Nephron (organoid): ENCODE measurements at regions not wholly inside any gene's neighbourhood (a gene's known extent, or its start where the extent isn't known, plus 50 kb on each side); places are given as distances from the start of the nearest gene placed in this dataset.

ENCODE experiments used
- H3K27ac Mint-ChIP-seq, 3 experiments: 2 replicates each; pipeline ENCODE4 v1.8.0; 2020; ENCODE audit warnings: mixed read lengths in 3 of 3, mild to moderate bottlenecking in 2 of 3, moderate library complexity in 1 of 3
- H3K27me3 Mint-ChIP-seq: 2 replicates; pipeline ENCODE4 v1.8.0; 2021; ENCODE audit warnings: low read depth, mild to moderate bottlenecking, moderate library complexity, mixed read lengths
- H3K36me3 Mint-ChIP-seq: 2 replicates; pipeline ENCODE4 v1.8.0; 2020; ENCODE audit warnings: low read depth, mixed read lengths
- H3K4me1 Mint-ChIP-seq: 2 replicates; pipeline ENCODE4 v1.8.0; 2020; ENCODE audit warnings: mixed read lengths
- H3K4me3 Mint-ChIP-seq, 3 experiments: 2 replicates each; pipeline ENCODE4 v1.8.0; 2020; ENCODE audit warnings: mild to moderate bottlenecking in 3 of 3, mixed read lengths in 3 of 3, moderate library complexity in 2 of 3
- H3K9me3 Mint-ChIP-seq: 2 replicates; pipeline ENCODE4 v1.8.0; 2020; ENCODE audit warnings: mixed read lengths
- CTCF ChIP-seq, 3 experiments: fragments of 200-600 bp; sonication (generic); IDR thresholded peaks; one replicate each; pipeline ENCODE4 v1.5.0; 2021; ENCODE audit warnings: antibody characterized with exemption in 3 of 3; ENCODE audit not compliant: unreplicated experiment in 3 of 3

GRCh38 chr20:54324652-54325285, 116.9 kb downstream of the PFDN4 start:
- Mint-ChIP-seq H3K9me3 (no peaks in the 10 kb centered on the region), H3K4me1 (peaks cover 12% of the 10 kb centered on the region), H3K36me3 (no peaks in the 10 kb centered on the region), H3K4me3 (no peak overlapping the region), H3K27me3 (peaks cover 7% of the 10 kb centered on the region), H3K27ac (no peak overlapping the region)
- TF ChIP-seq CTCF (IDR thresholded peaks at IDR 0.05; ENCODE audit: unreplicated experiment in 3 of 3): no peak

GRCh38 chr20:54335299-54335698, 127.4 kb downstream of the PFDN4 start:
- peaks cover 2% of the 10 kb centered on the region for H3K4me1 Mint-ChIP-seq

GRCh38 chr20:54337144-54337543, 129.3 kb downstream of the PFDN4 start:
- H3K36me3 Mint-ChIP-seq: no peaks in the 10 kb centered on the region
- H3K27me3 Mint-ChIP-seq: no peaks in the 10 kb centered on the region
- H3K4me3 Mint-ChIP-seq: no peak overlapping the region
- H3K9me3 Mint-ChIP-seq: peaks cover 4% of the 10 kb centered on the region
- TF ChIP-seq CTCF (IDR thresholded peaks at IDR 0.05; ENCODE audit: unreplicated experiment in 3 of 3): no peak
- no peak overlapping the region for H3K27ac Mint-ChIP-seq
- peaks cover 7% of the 10 kb centered on the region for H3K4me1 Mint-ChIP-seq

More at GRCh38 chr20:54335299-54335698, 127.4 kb downstream of the PFDN4 start:
- TF ChIP-seq CTCF (IDR thresholded peaks at IDR 0.05; ENCODE audit: unreplicated experiment in 3 of 3): no peak
- no peaks in the 10 kb centered on the region for H3K27me3 Mint-ChIP-seq
- no peaks in the 10 kb centered on the region for H3K36me3 Mint-ChIP-seq
- H3K4me3 Mint-ChIP-seq: no peak overlapping the region
- H3K9me3 Mint-ChIP-seq: peaks cover 4% of the 10 kb centered on the region
- no peak overlapping the region for H3K27ac Mint-ChIP-seq

GRCh38 chr20:54339093-54339492, 131.2 kb downstream of the PFDN4 start:
- peaks cover 4% of the 10 kb centered on the region for H3K9me3 Mint-ChIP-seq
- no peaks in the 10 kb centered on the region for H3K36me3 Mint-ChIP-seq
- no peaks in the 10 kb centered on the region for H3K27me3 Mint-ChIP-seq
- H3K4me1 Mint-ChIP-seq: peaks cover 7% of the 10 kb centered on the region
- no peak overlapping the region for H3K4me3 Mint-ChIP-seq
- peak overlapping the region in 1 of 3 experiments; percentile 14 for H3K27ac Mint-ChIP-seq
- no peak for TF ChIP-seq CTCF (IDR thresholded peaks at IDR 0.05; ENCODE audit: unreplicated experiment in 3 of 3)

- H3K4me3 Mint-ChIP-seq: no peak overlapping the region
- no peaks in the 10 kb centered on the region for H3K27me3 Mint-ChIP-seq
- peak overlapping the region; percentile 38 to 82 (median 66) for H3K27ac Mint-ChIP-seq
- H3K9me3 Mint-ChIP-seq: peaks cover 4% of the 10 kb centered on the region
- no peak for TF ChIP-seq CTCF (IDR thresholded peaks at IDR 0.05; ENCODE audit: unreplicated experiment in 3 of 3)
- H3K36me3 Mint-ChIP-seq: no peaks in the 10 kb centered on the region
- H3K4me1 Mint-ChIP-seq: peaks cover 11% of the 10 kb centered on the region
Observed at GRCh38 chr20:54340206-54340605, 132.3 kb downstream of the PFDN4 start.

GRCh38 chr20:54340667-54341081, 132.8 kb downstream of the PFDN4 start:
- Mint-ChIP-seq H3K4me3 (no peak overlapping the region), H3K4me1 (peaks cover 16% of the 10 kb centered on the region), H3K36me3 (no peaks in the 10 kb centered on the region), H3K27ac (peak overlapping the region; percentile 38 to 82 (median 66)), H3K27me3 (no peaks in the 10 kb centered on the region), H3K9me3 (peaks cover 3% of the 10 kb centered on the region)
- no peak for TF ChIP-seq CTCF (IDR thresholded peaks at IDR 0.05; ENCODE audit: unreplicated experiment in 3 of 3)
